CD4-positive, alpha-beta T cell (primary cell): ENCODE measurements at regions not wholly inside any gene's neighbourhood (a gene's known extent, or its start where the extent isn't known, plus 50 kb on each side); places are given as distances from the start of the nearest gene placed in this dataset.
"Not testable (repeated sequence)": the region's sequence is repeated elsewhere in the genome, so short reads cannot be mapped to it uniquely, and the experiment has no call there.

Experiments
- ATAC-seq: fragments of 200-7000 bp; cut with Tn5 transposase; one replicate; pipeline ENCODE4 v1.10.0; 2022; ENCODE audit warnings: mild to moderate bottlenecking; ENCODE audit not compliant: poor library complexity
- CTCF ChIA-PET: fragments of 350-600 bp; sonication (Branson Sonifier 250); formaldehyde crosslinking; loops from one replicate; lab custom pipeline; 2021; ENCODE audit warnings: antibody characterized with exemption, inconsistent platforms; lab: Charles Lee
- POLR2A ChIA-PET: fragments of 350-600 bp; sonication (Branson Sonifier 250); formaldehyde crosslinking; loops from one replicate; lab custom pipeline; 2021; ENCODE audit warnings: antibody characterized with exemption, inconsistent platforms; lab: Charles Lee
- DNase-seq, 14 experiments: peaks; one replicate each; pipeline ENCODE4 v3.0.0-alpha.2; 2013 to 2020; ENCODE audit warnings: mixed read lengths in 2 of 14
- H3K27ac ChIP-seq, 2 donors: one replicate each; pipeline versions ENCODE4 v1.5.1 to v1.7.0; 2013; ENCODE audit warnings: low read length in 2 of 2, low read depth in 1 of 2, mild to moderate bottlenecking in 1 of 2
- H3K27me3 ChIP-seq, 2 experiments: 1 replicate in 1 of 2; 2 replicates in 1 of 2; pipeline versions ENCODE4 v1.6.1 to v1.7.0; 2013; ENCODE audit warnings: low read length in 2 of 2, control low read depth in 1 of 2, mild to moderate bottlenecking in 1 of 2, moderate library complexity in 1 of 2; ENCODE audit not compliant: insufficient read depth in 2 of 2, control insufficient read depth in 1 of 2
- H3K36me3 ChIP-seq: one replicate; pipeline ENCODE4 v1.6.1; 2013; ENCODE audit warnings: low read length, control low read depth; ENCODE audit not compliant: insufficient read depth
- H3K4me1 ChIP-seq: one replicate; pipeline ENCODE4 v1.6.1; 2013; ENCODE audit warnings: low read length, control low read depth; ENCODE audit not compliant: insufficient read depth
- H3K4me3 ChIP-seq: one replicate; pipeline ENCODE4 v1.5.1; 2013; ENCODE audit warnings: mild to moderate bottlenecking, low read length, moderate library complexity
- H3K9me3 ChIP-seq, 2 experiments: 1 replicate in 1 of 2; 2 replicates in 1 of 2; pipeline versions ENCODE4 v1.6.1 to v1.7.0; 2013; ENCODE audit warnings: low read length in 2 of 2, mild to moderate bottlenecking in 2 of 2, control low read depth in 1 of 2, moderate library complexity in 1 of 2; ENCODE audit not compliant: control insufficient read depth in 1 of 2, insufficient read depth in 1 of 2
- H3K27ac Mint-ChIP-seq: one replicate; pipeline ENCODE4 v1.8.0; 2020; ENCODE audit warnings: mixed read lengths
- H3K27me3 Mint-ChIP-seq: one replicate; pipeline ENCODE4 v1.8.0; 2021; ENCODE audit warnings: mixed read lengths
- H3K36me3 Mint-ChIP-seq: one replicate; pipeline ENCODE4 v1.8.0; 2021; ENCODE audit warnings: low read depth, mixed read lengths
- H3K4me1 Mint-ChIP-seq: one replicate; pipeline ENCODE4 v1.8.0; 2021; ENCODE audit warnings: low read depth, mixed read lengths
- H3K4me3 Mint-ChIP-seq: one replicate; pipeline ENCODE4 v1.8.0; 2020; ENCODE audit warnings: mild to moderate bottlenecking, mixed read lengths
- H3K9me3 Mint-ChIP-seq: one replicate; pipeline ENCODE4 v1.8.0; 2020; ENCODE audit warnings: mixed read lengths
- intact Hi-C, 2 experiments: fragments of 100-400 bp; cut with DNase I in 1 of 2; cut with micrococcal nuclease in 1 of 2; formaldehyde crosslinking; loops; one replicate each; pipeline versions ENCODE4 v1.15.1 to v1.9.0; 2023 to 2025; cut with DNase I, micrococcal nuclease
- TF ChIP-seq, protein P1 (sequence below): fragments of 200-600 bp; IDR thresholded peaks from one replicate; pipeline ENCODE4 v1.8.0; 2022; ENCODE audit warnings: antibody characterized with exemption, mild to moderate bottlenecking

DNA sequence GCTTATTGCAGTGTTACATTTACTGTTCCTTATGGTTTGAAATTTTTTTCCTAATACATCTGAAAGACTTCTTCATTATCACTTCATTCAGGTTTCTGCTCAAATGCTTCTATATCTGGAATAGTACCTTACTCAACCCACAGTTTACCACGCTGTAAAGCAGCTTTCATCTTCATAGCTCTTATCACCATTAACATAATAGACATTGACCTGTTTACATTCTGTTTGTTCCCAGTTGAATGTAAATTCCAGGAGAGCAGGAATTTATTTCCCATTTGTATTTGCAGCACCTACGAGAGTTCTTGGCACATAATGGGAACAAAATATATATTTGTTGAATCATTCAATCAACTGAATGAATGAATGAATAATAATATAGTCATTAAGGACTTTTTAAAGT, 844.6 kb upstream of the ROBO1 start:
- H3K27me3 ChIP-seq, result no peaks in the 10 kb centered on the region
- no peaks in the 10 kb centered on the region for H3K4me1 ChIP-seq
- Mint-ChIP-seq H3K4me1 (no peaks in the 10 kb centered on the region), H3K36me3 (no peaks in the 10 kb centered on the region), H3K27me3 (no peaks in the 10 kb centered on the region), H3K9me3 (peaks cover 11% of the 10 kb centered on the region), H3K4me3 (no peak overlapping the region), H3K27ac (no peak overlapping the region)
- ATAC-seq (no peak), DNase-seq (no peak)
- CTCF ChIA-PET, result no interaction called here
- no peak overlapping the region for H3K4me3 ChIP-seq
- peaks cover 0 to 8% of the 10 kb centered on the region in 2 experiments for H3K9me3 ChIP-seq
- no peak overlapping the region for H3K27ac ChIP-seq
- TF ChIP-seq, protein P1, sequence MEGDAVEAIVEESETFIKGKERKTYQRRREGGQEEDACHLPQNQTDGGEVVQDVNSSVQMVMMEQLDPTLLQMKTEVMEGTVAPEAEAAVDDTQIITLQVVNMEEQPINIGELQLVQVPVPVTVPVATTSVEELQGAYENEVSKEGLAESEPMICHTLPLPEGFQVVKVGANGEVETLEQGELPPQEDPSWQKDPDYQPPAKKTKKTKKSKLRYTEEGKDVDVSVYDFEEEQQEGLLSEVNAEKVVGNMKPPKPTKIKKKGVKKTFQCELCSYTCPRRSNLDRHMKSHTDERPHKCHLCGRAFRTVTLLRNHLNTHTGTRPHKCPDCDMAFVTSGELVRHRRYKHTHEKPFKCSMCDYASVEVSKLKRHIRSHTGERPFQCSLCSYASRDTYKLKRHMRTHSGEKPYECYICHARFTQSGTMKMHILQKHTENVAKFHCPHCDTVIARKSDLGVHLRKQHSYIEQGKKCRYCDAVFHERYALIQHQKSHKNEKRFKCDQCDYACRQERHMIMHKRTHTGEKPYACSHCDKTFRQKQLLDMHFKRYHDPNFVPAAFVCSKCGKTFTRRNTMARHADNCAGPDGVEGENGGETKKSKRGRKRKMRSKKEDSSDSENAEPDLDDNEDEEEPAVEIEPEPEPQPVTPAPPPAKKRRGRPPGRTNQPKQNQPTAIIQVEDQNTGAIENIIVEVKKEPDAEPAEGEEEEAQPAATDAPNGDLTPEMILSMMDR, result no peak
- H3K36me3 ChIP-seq, result no peaks in the 10 kb centered on the region
- POLR2A ChIA-PET, result no interaction called here
- intact Hi-C loops, result no loop called here

DNA sequence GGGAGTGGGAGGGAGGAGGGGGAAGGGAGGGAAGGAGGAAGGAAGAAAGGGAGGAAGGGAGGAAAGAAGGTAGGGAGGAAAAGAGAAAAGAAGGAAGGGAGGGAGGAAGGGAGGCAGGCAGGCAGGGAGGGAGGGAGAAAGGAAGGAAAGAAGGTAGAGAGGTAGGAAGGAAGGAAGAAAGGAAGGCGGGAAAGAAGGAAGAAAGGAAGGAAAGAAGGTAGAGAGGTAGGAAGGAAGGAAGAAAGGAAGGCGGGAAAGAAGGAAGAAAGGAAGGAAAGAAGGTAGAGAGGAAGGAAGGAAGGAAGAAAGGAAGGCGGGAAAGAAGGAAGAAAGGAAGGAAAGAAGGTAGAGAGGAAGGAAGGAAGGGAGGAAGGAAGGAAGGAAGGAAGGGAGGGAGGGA, 840.3 kb upstream of the ROBO1 start:
- peaks cover 0 to 13% of the 10 kb centered on the region in 2 experiments for H3K9me3 ChIP-seq
- H3K27ac Mint-ChIP-seq, DNase-seq, H3K4me3 Mint-ChIP-seq, ATAC-seq, H3K36me3 Mint-ChIP-seq, intact Hi-C loops, H3K36me3 ChIP-seq, H3K27me3 Mint-ChIP-seq, H3K4me3 ChIP-seq, CTCF ChIA-PET, H3K4me1 ChIP-seq, POLR2A ChIA-PET, H3K27me3 ChIP-seq, H3K4me1 Mint-ChIP-seq, H3K27ac ChIP-seq: not testable (repeated sequence)
- H3K9me3 Mint-ChIP-seq, result peaks cover 10% of the 10 kb centered on the region

DNA sequence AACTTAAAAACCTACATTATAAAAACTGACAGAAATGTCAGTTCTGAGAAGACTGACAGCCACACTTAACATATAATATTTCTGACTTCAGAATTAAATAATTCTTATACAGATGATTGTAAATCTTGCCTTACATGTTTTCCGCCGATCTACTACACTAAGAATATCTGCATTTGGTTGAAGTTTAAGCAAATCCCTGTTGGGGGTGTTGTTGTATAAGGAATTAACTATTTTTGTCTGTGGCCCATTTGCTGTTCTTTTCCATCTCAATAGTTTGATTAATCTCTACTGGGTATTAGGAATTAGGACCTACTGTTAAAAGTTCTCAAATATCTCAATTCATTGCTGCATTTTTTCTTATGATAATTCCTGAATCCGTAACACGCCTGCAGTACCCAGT, 838.3 kb upstream of the ROBO1 start:
- no peaks in the 10 kb centered on the region for H3K36me3 Mint-ChIP-seq

DNA sequence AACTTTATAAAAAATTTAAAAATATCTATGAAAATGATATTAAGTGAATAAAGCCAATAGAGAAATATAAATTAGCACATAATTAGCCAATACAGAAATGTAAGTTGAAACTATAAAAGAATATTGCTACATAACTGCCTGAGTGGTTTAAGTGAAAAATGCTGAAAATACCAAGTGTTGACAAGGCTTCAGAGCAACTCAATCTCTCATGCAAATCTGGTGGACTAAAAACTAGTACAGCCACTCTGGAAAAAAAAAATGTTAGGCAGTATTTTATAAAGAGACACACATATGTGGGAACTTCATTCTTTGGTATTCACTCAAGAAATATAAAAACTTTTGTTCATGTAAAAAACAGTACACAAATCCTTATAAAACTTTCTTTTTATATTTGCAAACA, 833.7 kb upstream of the ROBO1 start:
- DNase-seq, result no peak
- intact Hi-C loops, result no loop called here
- Mint-ChIP-seq H3K9me3 (peaks cover 22% of the 10 kb centered on the region), H3K27ac (no peak overlapping the region), H3K36me3 (no peaks in the 10 kb centered on the region), H3K27me3 (no peaks in the 10 kb centered on the region), H3K4me3 (no peak overlapping the region), H3K4me1 (no peaks in the 10 kb centered on the region)
- Histone ChIP-seq H3K4me1 (no peaks in the 10 kb centered on the region), H3K9me3 (peaks cover 0 to 5% of the 10 kb centered on the region in 2 experiments), H3K27me3 (no peaks in the 10 kb centered on the region), H3K36me3 (no peaks in the 10 kb centered on the region), H3K27ac (no peak overlapping the region), H3K4me3 (no peak overlapping the region)
- ChIA-PET CTCF (no interaction called here), POLR2A (no interaction called here)
- TF ChIP-seq, protein P1, result no peak
- ATAC-seq, result no peak

More for the DNA sequence above, 838.3 kb upstream of the ROBO1 start:
- Mint-ChIP-seq H3K4me3 (no peak overlapping the region), H3K27me3 (no peaks in the 10 kb centered on the region), H3K4me1 (no peaks in the 10 kb centered on the region), H3K9me3 (peaks cover 7% of the 10 kb centered on the region), H3K27ac (no peak overlapping the region)
- no peaks in the 10 kb centered on the region for H3K27me3 ChIP-seq
- POLR2A ChIA-PET, result no interaction called here
- no peak overlapping the region for H3K4me3 ChIP-seq
- no peak overlapping the region for H3K27ac ChIP-seq
- DNase-seq (no peak), ATAC-seq (no peak)
- H3K9me3 ChIP-seq, result peaks cover 0 to 13% of the 10 kb centered on the region in 2 experiments
- no peaks in the 10 kb centered on the region for H3K4me1 ChIP-seq
- intact Hi-C loops, result no loop called here
- H3K36me3 ChIP-seq, result no peaks in the 10 kb centered on the region
- TF ChIP-seq, protein P1, result no peak
- CTCF ChIA-PET, result no interaction called here
